IMR-90 (cell line): ENCODE measurements at regions not wholly inside any gene's neighbourhood (a gene's known extent, or its start where the extent isn't known, plus 50 kb on each side); places are given as distances from the start of the nearest gene placed in this dataset.

ENCODE experiments used
- ATAC-seq: fragments of 200-7000 bp; cut with Tn5 transposase; 2 replicates; pipeline ENCODE4 v1.9.1; 2020; ENCODE audit warnings: low read depth, mild to moderate bottlenecking, moderate library complexity
- BruUV-seq: library from RNA; stranded (reverse); fragments of 400-500 nt; replicated peaks from 2 replicates; lab custom pipeline; 2021; lab: Mats Ljungman, UMichigan
- CTCF ChIA-PET: fragments of 300-600 bp; formaldehyde crosslinking; extraction: SDS; loops from one replicate; lab custom pipeline; 2021; ENCODE audit warnings: antibody characterized with exemption; lab: Yijun Ruan, JAX
- POLR2A ChIA-PET: fragments of 300-600 bp; sonication (Branson Sonifier 250); formaldehyde crosslinking; loops from one replicate; lab custom pipeline; 2022; ENCODE audit warnings: antibody characterized with exemption; ENCODE audit not compliant: unreplicated experiment; lab: Charles Lee
- DNase-seq: peaks from one replicate; pipeline ENCODE4 v3.0.0; 2013
- H2AFZ ChIP-seq: replicated peaks from 2 replicates; pipeline ENCODE3; 2013; ENCODE audit warnings: low read length, mild to moderate bottlenecking; ENCODE audit not compliant: poor library complexity
- H2AK5ac ChIP-seq: 2 replicates; pipeline ENCODE4 v1.6.1; 2013; ENCODE audit warnings: low read depth, low read length, inconsistent platforms
- H2AK9ac ChIP-seq: replicated peaks from 2 replicates; pipeline ENCODE3; 2013; ENCODE audit warnings: mild to moderate bottlenecking, low read depth, low read length, moderate library complexity; ENCODE audit not compliant: poor library complexity
- H2BK120ac ChIP-seq: 2 replicates; pipeline ENCODE4 v1.6.1; 2013; ENCODE audit warnings: low read depth, low read length, inconsistent platforms
- H2BK15ac ChIP-seq: 3 replicates; pipeline ENCODE4 v1.6.1; 2013; ENCODE audit warnings: low read depth, low read length, inconsistent platforms
- H2BK20ac ChIP-seq: 2 replicates; pipeline ENCODE4 v1.6.1; 2013; ENCODE audit warnings: low read depth, mild to moderate bottlenecking, inconsistent platforms, low read length, moderate library complexity
- H2BK5ac ChIP-seq: 2 replicates; pipeline ENCODE4 v1.6.1; 2013; ENCODE audit warnings: mild to moderate bottlenecking, low read depth, low read length, inconsistent platforms; ENCODE audit not compliant: poor library complexity, severe bottlenecking
- H3K14ac ChIP-seq: replicated peaks from 2 replicates; pipeline ENCODE4 v1.6.1; 2013; ENCODE audit warnings: low read depth, low read length, inconsistent platforms
- H3K18ac ChIP-seq: 2 replicates; pipeline ENCODE4 v1.6.1; 2013; ENCODE audit warnings: low read depth, low read length, control low read depth
- H3K23ac ChIP-seq: 2 replicates; pipeline ENCODE4 v1.6.1; 2013; ENCODE audit warnings: low read depth, low read length, inconsistent platforms
- H3K27ac ChIP-seq: 2 replicates; pipeline ENCODE4 v1.5.1; 2013; ENCODE audit warnings: mild to moderate bottlenecking, control low read depth, low read length; ENCODE audit not compliant: insufficient read depth
- H3K27me3 ChIP-seq: 2 replicates; pipeline ENCODE4 v1.6.1; 2013; ENCODE audit warnings: low read length; ENCODE audit not compliant: control insufficient read depth, insufficient read depth
- H3K36me3 ChIP-seq: 2 replicates; pipeline ENCODE4 v1.6.1; 2013; ENCODE audit warnings: low read length, mixed read lengths; ENCODE audit not compliant: control insufficient read depth, insufficient read depth
- H3K4ac ChIP-seq: 2 replicates; pipeline ENCODE4 v1.6.1; 2013; ENCODE audit warnings: low read depth, low read length, inconsistent platforms
- H3K4me1 ChIP-seq: 2 replicates; pipeline ENCODE4 v1.6.1; 2013; ENCODE audit warnings: low read length, mixed read lengths; ENCODE audit not compliant: control insufficient read depth, insufficient read depth
- H3K4me2 ChIP-seq: 2 replicates; pipeline ENCODE4 v1.6.1; 2013; ENCODE audit warnings: low read depth, mild to moderate bottlenecking, control low read depth, low read length, moderate library complexity
- H3K4me3 ChIP-seq: 2 replicates; pipeline ENCODE4 v1.5.1; 2013; ENCODE audit warnings: low read depth, mild to moderate bottlenecking, control low read depth, low read length, moderate library complexity; ENCODE audit not compliant: insufficient read depth
- H3K56ac ChIP-seq: 2 replicates; pipeline ENCODE4 v1.6.1; 2013; ENCODE audit warnings: low read length, inconsistent platforms; ENCODE audit not compliant: insufficient read depth; ENCODE audit errors: extremely low read depth
- H3K79me1 ChIP-seq, 2 experiments: 2 replicates each; pipeline ENCODE4 v1.6.1; 2013; ENCODE audit warnings: low read length in 2 of 2, inconsistent platforms in 1 of 2, low read depth in 1 of 2
- H3K9ac ChIP-seq: 2 replicates; pipeline ENCODE4 v1.6.1; 2013; ENCODE audit warnings: low read depth, low read length, control low read depth
- H3K9me1 ChIP-seq: 2 replicates; pipeline ENCODE4 v1.6.1; 2013; ENCODE audit warnings: low read length, inconsistent platforms; ENCODE audit not compliant: insufficient read depth
- H3K9me3 ChIP-seq: 2 replicates; pipeline ENCODE4 v1.6.1; 2013; ENCODE audit warnings: low read length; ENCODE audit not compliant: control insufficient read depth, insufficient read depth
- H4K20me1 ChIP-seq: 2 replicates; pipeline ENCODE4 v1.6.1; 2013; ENCODE audit warnings: low read length, inconsistent platforms; ENCODE audit not compliant: insufficient read depth
- H4K5ac ChIP-seq: 2 replicates; pipeline ENCODE4 v1.6.1; 2013; ENCODE audit warnings: mild to moderate bottlenecking, low read depth, low read length, control low read depth
- H4K8ac ChIP-seq, 2 experiments: 2 replicates each; pipeline ENCODE4 v1.6.1; 2013; ENCODE audit warnings: low read depth in 2 of 2, low read length in 2 of 2, control low read depth in 1 of 2, inconsistent platforms in 1 of 2
- H4K91ac ChIP-seq: 2 replicates; pipeline ENCODE4 v1.6.1; 2013; ENCODE audit warnings: low read depth, low read length, inconsistent platforms; ENCODE audit not compliant: insufficient read depth
- BHLHE40 ChIP-seq: fragments of 150-350 bp; IDR thresholded peaks from 2 replicates; pipeline ENCODE4 v1.6.1; 2016; ENCODE audit warnings: mild to moderate bottlenecking, low read depth, low read length
- CHD1 ChIP-seq: IDR thresholded peaks from 2 replicates; pipeline ENCODE4 v1.6.1; 2012; ENCODE audit warnings: low read depth, low read length, improper control_type of control experiment
- FOS ChIP-seq: fragments of 150-350 bp; IDR thresholded peaks from 2 replicates; pipeline ENCODE4 v1.6.1; 2016; ENCODE audit warnings: low read depth, low read length
- MAFK ChIP-seq: IDR thresholded peaks from 2 replicates; pipeline ENCODE4 v1.6.1; 2012; ENCODE audit warnings: low read depth, low read length, improper control_type of control experiment
- MAZ ChIP-seq: IDR thresholded peaks from 2 replicates; pipeline ENCODE4 v1.6.1; 2012; ENCODE audit warnings: low read depth, mild to moderate bottlenecking, low read length, improper control_type of control experiment, moderate library complexity, borderline replicate concordance
- MXI1 ChIP-seq: IDR thresholded peaks from 2 replicates; pipeline ENCODE4 v1.6.1; 2012; ENCODE audit warnings: low read depth, mild to moderate bottlenecking, low read length, moderate library complexity, borderline replicate concordance
- POLR2A ChIP-seq: IDR thresholded peaks from 2 replicates; pipeline ENCODE4 v1.6.1; 2012; ENCODE audit warnings: mild to moderate bottlenecking, low read depth, low read length
- RAD21 ChIP-seq: IDR thresholded peaks from 2 replicates; pipeline ENCODE4 v1.6.1; 2012; ENCODE audit warnings: low read length, improper control_type of control experiment
- RCOR1 ChIP-seq: IDR thresholded peaks from 2 replicates; pipeline ENCODE4 v1.6.1; 2012; ENCODE audit warnings: mild to moderate bottlenecking, low read length, improper control_type of control experiment; ENCODE audit not compliant: insufficient replicate concordance
- RFX5 ChIP-seq: IDR thresholded peaks from 2 replicates; pipeline ENCODE4 v1.8.0; 2012; ENCODE audit warnings: low read depth, mild to moderate bottlenecking, low read length, moderate library complexity
- SMC3 ChIP-seq: fragments of 150-350 bp; IDR thresholded peaks from 2 replicates; pipeline ENCODE4 v1.6.1; 2016; ENCODE audit warnings: low read depth, mild to moderate bottlenecking, antibody characterized with exemption, low read length, moderate library complexity
- WGBS, 2 experiments: methylation state at CpG; one replicate each; pipeline versions ENCODE4 v1.1.5 to v1.1.7; 2013; ENCODE audit warnings: missing lambda C conversion rate in 2 of 2; ENCODE audit not compliant: insufficient read length in 1 of 2; ENCODE audit errors: extremely low coverage in 2 of 2; 5-methylcytosine and 5-hydroxymethylcytosine counted together
- dilution Hi-C: fragments of 300-500 bp; cut with HindIII; formaldehyde crosslinking; loops from one replicate; pipeline ENCODE4 v1.14.3; 2018; ENCODE audit warnings: low sequenced_read_pairs; ENCODE audit not compliant: unreplicated experiment
- in situ Hi-C: fragments of 300-500 bp; cut with MboI; formaldehyde crosslinking; loops from 3 replicates; pipeline ENCODE4 v1.14.3; 2019; ENCODE audit warnings: low sequenced_read_pairs, inconsistent platforms, mixed read lengths
- intact Hi-C: fragments of 100-400 bp; cut with micrococcal nuclease; formaldehyde crosslinking; loops from 2 replicates; pipeline ENCODE4 v1.10.0; 2022
- TF ChIP-seq, protein P1 (sequence below): fragments of 150-350 bp; IDR thresholded peaks from 2 replicates; pipeline ENCODE4 v1.6.1; 2016; ENCODE audit warnings: low read depth, mild to moderate bottlenecking, low read length, moderate library complexity, borderline replicate concordance
- TF ChIP-seq, protein P2 (sequence below): fragments of 150-350 bp; IDR thresholded peaks from 2 replicates; pipeline ENCODE4 v1.6.1; 2017; ENCODE audit warnings: mild to moderate bottlenecking, antibody characterized with exemption, low read length, low read depth
- TF ChIP-seq, protein P3 (sequence below): conservative IDR thresholded peaks from 2 replicates; pipeline ENCODE4 v1.5.1; 2012; ENCODE audit warnings: mild to moderate bottlenecking, low read depth, low read length, improper control_type of control experiment

DNA sequence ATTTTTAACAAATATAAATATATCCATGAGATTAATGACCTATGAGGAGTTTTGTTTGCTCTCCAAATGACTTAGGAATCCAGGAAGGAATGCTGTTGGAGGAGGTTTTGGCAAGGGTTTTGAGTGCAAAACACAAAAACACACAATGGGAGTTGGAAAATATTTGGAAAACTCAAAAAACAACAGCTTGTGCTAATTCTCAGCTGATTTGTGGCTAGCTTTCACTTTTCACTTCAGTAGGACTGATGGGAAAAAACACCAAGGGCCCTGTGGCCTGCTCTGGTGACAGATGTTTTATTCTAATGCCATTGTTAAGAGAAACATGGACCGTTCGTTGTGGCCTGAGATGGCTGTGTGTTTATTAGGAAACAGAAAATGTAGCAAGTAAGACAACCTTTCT is 113.9 kb downstream of the ALDH8A1 start:
- H3K79me1 ChIP-seq = no peaks in the 10 kb centered on the region
- TF ChIP-seq, protein P1, sequence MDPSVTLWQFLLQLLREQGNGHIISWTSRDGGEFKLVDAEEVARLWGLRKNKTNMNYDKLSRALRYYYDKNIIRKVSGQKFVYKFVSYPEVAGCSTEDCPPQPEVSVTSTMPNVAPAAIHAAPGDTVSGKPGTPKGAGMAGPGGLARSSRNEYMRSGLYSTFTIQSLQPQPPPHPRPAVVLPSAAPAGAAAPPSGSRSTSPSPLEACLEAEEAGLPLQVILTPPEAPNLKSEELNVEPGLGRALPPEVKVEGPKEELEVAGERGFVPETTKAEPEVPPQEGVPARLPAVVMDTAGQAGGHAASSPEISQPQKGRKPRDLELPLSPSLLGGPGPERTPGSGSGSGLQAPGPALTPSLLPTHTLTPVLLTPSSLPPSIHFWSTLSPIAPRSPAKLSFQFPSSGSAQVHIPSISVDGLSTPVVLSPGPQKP = no peak
- TF ChIP-seq RCOR1 (no peak), MAFK (no peak), FOS (no peak), POLR2A (no peak), SMC3 (no peak), RFX5 (no peak), CHD1 (no peak), BHLHE40 (no peak), MXI1 (no peak), RAD21 (no peak), MAZ (no peak)
- TF ChIP-seq, protein P2, sequence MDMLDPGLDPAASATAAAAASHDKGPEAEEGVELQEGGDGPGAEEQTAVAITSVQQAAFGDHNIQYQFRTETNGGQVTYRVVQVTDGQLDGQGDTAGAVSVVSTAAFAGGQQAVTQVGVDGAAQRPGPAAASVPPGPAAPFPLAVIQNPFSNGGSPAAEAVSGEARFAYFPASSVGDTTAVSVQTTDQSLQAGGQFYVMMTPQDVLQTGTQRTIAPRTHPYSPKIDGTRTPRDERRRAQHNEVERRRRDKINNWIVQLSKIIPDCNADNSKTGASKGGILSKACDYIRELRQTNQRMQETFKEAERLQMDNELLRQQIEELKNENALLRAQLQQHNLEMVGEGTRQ = no peak
- TF ChIP-seq, protein P3, sequence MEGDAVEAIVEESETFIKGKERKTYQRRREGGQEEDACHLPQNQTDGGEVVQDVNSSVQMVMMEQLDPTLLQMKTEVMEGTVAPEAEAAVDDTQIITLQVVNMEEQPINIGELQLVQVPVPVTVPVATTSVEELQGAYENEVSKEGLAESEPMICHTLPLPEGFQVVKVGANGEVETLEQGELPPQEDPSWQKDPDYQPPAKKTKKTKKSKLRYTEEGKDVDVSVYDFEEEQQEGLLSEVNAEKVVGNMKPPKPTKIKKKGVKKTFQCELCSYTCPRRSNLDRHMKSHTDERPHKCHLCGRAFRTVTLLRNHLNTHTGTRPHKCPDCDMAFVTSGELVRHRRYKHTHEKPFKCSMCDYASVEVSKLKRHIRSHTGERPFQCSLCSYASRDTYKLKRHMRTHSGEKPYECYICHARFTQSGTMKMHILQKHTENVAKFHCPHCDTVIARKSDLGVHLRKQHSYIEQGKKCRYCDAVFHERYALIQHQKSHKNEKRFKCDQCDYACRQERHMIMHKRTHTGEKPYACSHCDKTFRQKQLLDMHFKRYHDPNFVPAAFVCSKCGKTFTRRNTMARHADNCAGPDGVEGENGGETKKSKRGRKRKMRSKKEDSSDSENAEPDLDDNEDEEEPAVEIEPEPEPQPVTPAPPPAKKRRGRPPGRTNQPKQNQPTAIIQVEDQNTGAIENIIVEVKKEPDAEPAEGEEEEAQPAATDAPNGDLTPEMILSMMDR = no peak
- H2BK120ac ChIP-seq = peak overlapping the region; percentile 91
- no peaks in the 10 kb centered on the region for H3K9me3 ChIP-seq
- peak overlapping the region; percentile 38; the same call in 1 of the 2 replicates for H2AK5ac ChIP-seq
- peaks cover 14% of the 10 kb centered on the region for H3K4me1 ChIP-seq
- peak overlapping the region; percentile 86 for H3K18ac ChIP-seq
- no peak overlapping the region for H3K56ac ChIP-seq
- H3K4me2 ChIP-seq = peak overlapping the region; percentile 38; the same call in 1 of the 2 replicates
- CTCF ChIA-PET = interaction anchor here (0.8 to 1.0 kb wide), 2 partner anchors 9 to 100 kb away, joined by 3 read pairs; no protein-coding TSS in a partner anchor
- peak overlapping the region; percentile 77 for H2BK5ac ChIP-seq
- BruUV-seq = no TSS peak
- intact Hi-C loops = loop anchor here (5.0 kb wide), 1 partner anchor 41 kb away; no protein-coding TSS in a partner anchor
- H4K5ac ChIP-seq = peak overlapping the region; percentile 83
- dilution Hi-C loops = no loop called here
- H4K20me1 ChIP-seq = no peaks in the 10 kb centered on the region
- WGBS, 2 experiments = no CpG with 5 or more reads among the region's 2 CpGs
- DNase-seq = peak; percentile 44
- no peak overlapping the region for H2AK9ac ChIP-seq
- no peaks in the 10 kb centered on the region for H3K27me3 ChIP-seq
- peak overlapping the region; percentile 17 to 75; a peak in 3 of 4 replicates for H4K8ac ChIP-seq
- peak overlapping the region; percentile 46 for H2BK20ac ChIP-seq
- no peak overlapping the region for H2AFZ ChIP-seq
- H4K91ac ChIP-seq = peak overlapping the region; percentile 55; the same call in 1 of the 2 replicates
- peak overlapping the region; percentile 95; the same call in 1 of the 2 replicates for H3K27ac ChIP-seq
- POLR2A ChIA-PET = no interaction called here
- 0 out of 2 replicates have a peak, but pooled peaks cover 5% of the 10 kb centered on the region for H3K9me1 ChIP-seq
- ATAC-seq = peak; percentile 60
- in situ Hi-C loops = no loop called here
- peak overlapping the region; percentile 51; the same call in 1 of the 2 replicates for H3K9ac ChIP-seq
- peak overlapping the region; percentile 57; the same call in 1 of the 2 replicates for H3K14ac ChIP-seq
- 0 out of 3 replicates have a peak overlapping the region, but pooled peaks have one; percentile 1 for H2BK15ac ChIP-seq
- peak overlapping the region; percentile 74 for H3K23ac ChIP-seq
- no peak overlapping the region for H3K4me3 ChIP-seq
- peak overlapping the region; percentile 72; the same call in 1 of the 2 replicates for H3K4ac ChIP-seq
- no peaks in the 10 kb centered on the region for H3K36me3 ChIP-seq
